ENCODE measurements at regions not wholly inside any gene's neighbourhood (a gene's known extent, or its start where the extent isn't known, plus 50 kb on each side); places are given as distances from the start of the nearest gene placed in this dataset.
A peak's percentile ranks its signal among the peaks of the same experiment; 100 is the strongest.

DNA sequence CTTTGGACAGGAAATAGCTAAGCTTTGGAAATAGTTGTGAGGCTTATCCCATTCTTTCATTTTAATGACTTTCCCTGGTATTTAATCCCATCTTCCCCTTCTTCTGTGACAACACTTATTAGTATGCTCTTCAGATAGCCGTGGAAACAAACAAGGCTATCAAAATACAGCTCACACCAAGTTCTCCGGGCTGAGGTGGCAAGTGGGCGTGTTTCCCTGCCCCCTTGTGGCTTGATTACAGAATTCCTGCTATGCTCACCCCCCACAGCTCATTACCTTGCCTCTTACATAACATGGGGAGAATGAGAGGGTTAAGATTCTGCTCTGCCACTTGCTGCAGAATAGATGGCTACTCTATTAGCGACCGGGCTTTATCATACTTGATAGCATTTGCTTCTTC lies 437.1 kb upstream of the TLE4 start:
- H3K4ac ChIP-seq (ENCODE audit: low read depth in 1 of 2, low read length in 2 of 2) = no peak overlapping the region
- H4K8ac ChIP-seq (ENCODE audit: low read length) = no peak overlapping the region
- no peak overlapping the region for H3K14ac ChIP-seq (ENCODE audit: low read length in 2 of 2)
- H4K91ac ChIP-seq (ENCODE audit: low read length) = no peak overlapping the region
- H3K36me3 ChIP-seq (ENCODE audit: control insufficient read depth in 1 of 2, insufficient read depth in 2 of 2, low read depth in 1 of 2, low read length in 2 of 2) = no peaks in the 10 kb centered on the region
- H3K4me1 ChIP-seq (ENCODE audit: control insufficient read depth, insufficient read depth, low read depth, low read length) = no peaks in the 10 kb centered on the region
- no peaks in the 10 kb centered on the region for H3K9me3 ChIP-seq (ENCODE audit: control insufficient read depth, low read length)
- WGBS = 49% methylated on average over 5 of the region's 5 CpGs
- H3K27ac ChIP-seq (ENCODE audit: low read length, poor library complexity, severe bottlenecking) = no peak overlapping the region
- no peak overlapping the region for H3K23ac ChIP-seq (ENCODE audit: low read length in 2 of 2)
- H2BK12ac ChIP-seq (ENCODE audit: low read length in 2 of 2) = no peak overlapping the region
- H2AK5ac ChIP-seq (ENCODE audit: low read length, severe bottlenecking) = no peak overlapping the region
- no peak overlapping the region for H3K9ac ChIP-seq (ENCODE audit: low read length)
- H3K79me1 ChIP-seq (replicated peaks; ENCODE audit: low read length, poor library complexity, severe bottlenecking) = no peaks in the 10 kb centered on the region
- H3K4me2 ChIP-seq (ENCODE audit: low read length, poor library complexity, severe bottlenecking) = no peak overlapping the region
- no peak overlapping the region for H2BK120ac ChIP-seq (ENCODE audit: low read depth, low read length)
- peaks cover 0 to 3% of the 10 kb centered on the region in 2 experiments for H3K27me3 ChIP-seq (ENCODE audit: control insufficient read depth in 1 of 2, insufficient read depth in 1 of 2, low read length in 2 of 2)
- no peak overlapping the region for H3K18ac ChIP-seq (ENCODE audit: low read depth in 1 of 2, low read length in 2 of 2)
- no peak overlapping the region for H2AFZ ChIP-seq (ENCODE audit: low read depth, low read length)
- DNase-seq = peak; percentile 12
- H2BK15ac ChIP-seq (ENCODE audit: low read depth, poor library complexity, severe bottlenecking) = no peak overlapping the region
- H3K4me3 ChIP-seq (ENCODE audit: insufficient read depth in 1 of 2, low read depth in 1 of 2, low read length in 2 of 2) = no peak overlapping the region
- H2BK5ac ChIP-seq (ENCODE audit: low read depth, low read length, poor library complexity, severe bottlenecking) = no peak overlapping the region

DNA sequence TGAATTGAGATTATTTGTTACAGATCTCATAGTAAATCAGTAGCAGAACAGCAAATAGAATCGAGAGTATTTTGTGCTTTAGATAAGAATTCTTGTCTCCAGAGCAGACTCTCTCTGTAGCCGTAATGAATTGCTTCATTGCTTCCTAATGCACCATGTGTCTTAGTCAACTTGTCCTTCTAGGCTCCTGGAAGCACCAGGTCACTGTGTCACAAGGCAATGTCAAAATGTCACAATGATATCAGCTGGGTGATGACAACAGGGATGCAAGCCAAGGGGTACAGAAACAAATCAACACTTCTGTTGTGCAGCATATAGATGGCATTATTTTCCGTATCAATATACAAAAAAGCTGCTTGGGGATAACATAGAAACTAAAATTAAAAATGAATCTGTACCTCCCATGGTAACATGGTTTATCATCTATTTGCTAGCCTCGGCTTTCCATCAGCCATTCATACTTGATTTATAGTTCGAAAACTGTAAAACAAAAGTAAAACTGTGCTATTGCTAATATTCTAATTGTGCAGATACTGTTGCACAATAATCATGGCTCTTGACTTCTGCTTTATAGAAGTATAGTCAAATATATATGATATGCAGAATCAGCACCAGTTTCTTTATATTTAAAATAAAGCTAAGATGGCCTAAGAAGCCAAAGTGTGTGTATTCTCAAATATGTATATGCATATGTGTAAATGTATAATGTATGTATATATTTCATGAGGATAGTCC lies 435.9 kb upstream of the TLE4 start:
- Histone ChIP-seq H2BK12ac (ENCODE audit: low read length in 2 of 2) (no peak overlapping the region), H2AK5ac (ENCODE audit: low read length, severe bottlenecking) (no peak overlapping the region), H3K4ac (ENCODE audit: low read depth in 1 of 2, low read length in 2 of 2) (no peak overlapping the region), H2BK15ac (ENCODE audit: low read depth, poor library complexity, severe bottlenecking) (no peak overlapping the region), H2BK120ac (ENCODE audit: low read depth, low read length) (no peak overlapping the region), H3K27ac (ENCODE audit: low read length, poor library complexity, severe bottlenecking) (no peak overlapping the region), H3K14ac (ENCODE audit: low read length in 2 of 2) (no peak overlapping the region), H3K18ac (ENCODE audit: low read depth in 1 of 2, low read length in 2 of 2) (no peak overlapping the region), H2BK5ac (ENCODE audit: low read depth, low read length, poor library complexity, severe bottlenecking) (no peak overlapping the region), H3K9me3 (ENCODE audit: control insufficient read depth, low read length) (no peaks in the 10 kb centered on the region), H3K4me2 (ENCODE audit: low read length, poor library complexity, severe bottlenecking) (no peak overlapping the region), H3K79me1 (replicated peaks; ENCODE audit: low read length, poor library complexity, severe bottlenecking) (no peaks in the 10 kb centered on the region), H3K4me1 (ENCODE audit: control insufficient read depth, insufficient read depth, low read depth, low read length) (no peaks in the 10 kb centered on the region), H3K27me3 (ENCODE audit: control insufficient read depth in 1 of 2, insufficient read depth in 1 of 2, low read length in 2 of 2) (peaks cover 0 to 3% of the 10 kb centered on the region in 2 experiments), H2AFZ (ENCODE audit: low read depth, low read length) (no peak overlapping the region), H3K36me3 (ENCODE audit: control insufficient read depth in 1 of 2, insufficient read depth in 2 of 2, low read depth in 1 of 2, low read length in 2 of 2) (no peaks in the 10 kb centered on the region), H3K4me3 (ENCODE audit: insufficient read depth in 1 of 2, low read depth in 1 of 2, low read length in 2 of 2) (no peak overlapping the region), H3K23ac (ENCODE audit: low read length in 2 of 2) (no peak overlapping the region), H4K91ac (ENCODE audit: low read length) (no peak overlapping the region), H4K8ac (ENCODE audit: low read length) (no peak overlapping the region), H3K9ac (ENCODE audit: low read length) (no peak overlapping the region)
- WGBS = 94% methylated on average over 2 of the region's 5 CpGs
- no peak for DNase-seq

DNA sequence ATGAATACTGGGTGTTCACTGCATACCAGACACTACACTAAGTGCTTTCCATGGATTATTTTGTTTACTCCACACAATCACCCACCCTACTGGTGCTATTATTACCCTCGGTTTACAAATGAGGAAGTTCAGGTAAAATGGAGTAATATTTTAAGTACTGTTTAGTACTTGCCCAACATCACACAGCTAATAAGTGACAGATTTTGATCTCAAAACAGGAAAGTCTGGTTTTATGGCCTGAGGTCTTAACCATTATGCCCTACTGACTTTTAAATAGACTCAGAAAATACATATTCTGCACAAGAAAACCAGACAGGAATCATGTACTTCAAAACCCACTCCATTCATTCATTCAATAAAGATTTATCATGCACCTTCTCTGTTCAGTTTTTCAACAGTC lies 431.0 kb upstream of the TLE4 start:
- Histone ChIP-seq H3K27me3 (ENCODE audit: control insufficient read depth in 1 of 2, insufficient read depth in 1 of 2, low read length in 2 of 2) (no peaks in the 10 kb centered on the region), H2BK5ac (ENCODE audit: low read depth, low read length, poor library complexity, severe bottlenecking) (no peak overlapping the region), H3K18ac (ENCODE audit: low read depth in 1 of 2, low read length in 2 of 2) (no peak overlapping the region), H3K36me3 (ENCODE audit: control insufficient read depth in 1 of 2, insufficient read depth in 2 of 2, low read depth in 1 of 2, low read length in 2 of 2) (no peaks in the 10 kb centered on the region), H2BK12ac (ENCODE audit: low read length in 2 of 2) (no peak overlapping the region), H3K23ac (ENCODE audit: low read length in 2 of 2) (no peak overlapping the region), H3K9ac (ENCODE audit: low read length) (no peak overlapping the region), H4K8ac (ENCODE audit: low read length) (no peak overlapping the region), H3K4me2 (ENCODE audit: low read length, poor library complexity, severe bottlenecking) (no peak overlapping the region), H3K9me3 (ENCODE audit: control insufficient read depth, low read length) (no peaks in the 10 kb centered on the region), H2AFZ (ENCODE audit: low read depth, low read length) (no peak overlapping the region), H4K91ac (ENCODE audit: low read length) (no peak overlapping the region), H2BK120ac (ENCODE audit: low read depth, low read length) (no peak overlapping the region), H3K27ac (ENCODE audit: low read length, poor library complexity, severe bottlenecking) (no peak overlapping the region), H3K14ac (ENCODE audit: low read length in 2 of 2) (no peak overlapping the region), H3K4me3 (ENCODE audit: insufficient read depth in 1 of 2, low read depth in 1 of 2, low read length in 2 of 2) (no peak overlapping the region), H2BK15ac (ENCODE audit: low read depth, poor library complexity, severe bottlenecking) (no peak overlapping the region), H3K4ac (ENCODE audit: low read depth in 1 of 2, low read length in 2 of 2) (no peak overlapping the region), H3K4me1 (ENCODE audit: control insufficient read depth, insufficient read depth, low read depth, low read length) (peaks cover 1% of the 10 kb centered on the region), H3K79me1 (replicated peaks; ENCODE audit: low read length, poor library complexity, severe bottlenecking) (no peaks in the 10 kb centered on the region), H2AK5ac (ENCODE audit: low read length, severe bottlenecking) (no peak overlapping the region)
- no peak for DNase-seq
- WGBS = no CpG with 5 or more reads among the region's 1 CpG

DNA sequence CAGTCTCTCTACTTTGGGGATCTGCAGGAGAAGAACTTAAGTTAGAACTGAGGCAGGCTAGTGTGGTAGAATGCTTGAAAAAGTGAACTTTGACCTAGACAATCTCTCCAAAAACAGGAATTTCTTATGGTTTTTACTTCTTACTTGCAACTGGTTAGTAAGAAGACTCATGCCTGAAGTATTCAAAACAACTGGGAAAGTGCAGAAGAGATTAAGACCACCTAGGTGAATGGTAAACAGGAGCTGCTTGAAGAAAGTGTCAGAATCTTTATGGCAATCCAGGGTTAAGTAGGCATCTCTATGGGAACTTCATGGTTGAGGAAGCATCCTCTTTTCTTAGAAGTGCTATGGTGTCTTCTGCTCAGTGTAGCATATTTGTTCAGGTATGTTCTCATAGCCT lies 428.6 kb upstream of the TLE4 start:
- no peak overlapping the region for H2BK15ac ChIP-seq (ENCODE audit: low read depth, poor library complexity, severe bottlenecking)
- no peak overlapping the region for H3K27ac ChIP-seq (ENCODE audit: low read length, poor library complexity, severe bottlenecking)
- H3K18ac ChIP-seq (ENCODE audit: low read depth in 1 of 2, low read length in 2 of 2) = no peak overlapping the region
- H2BK5ac ChIP-seq (ENCODE audit: low read depth, low read length, poor library complexity, severe bottlenecking) = no peak overlapping the region
- no peaks in the 10 kb centered on the region for H3K36me3 ChIP-seq (ENCODE audit: control insufficient read depth in 1 of 2, insufficient read depth in 2 of 2, low read depth in 1 of 2, low read length in 2 of 2)
- peaks cover 1% of the 10 kb centered on the region for H3K4me1 ChIP-seq (ENCODE audit: control insufficient read depth, insufficient read depth, low read depth, low read length)
- no peak for DNase-seq
- no peak overlapping the region for H4K8ac ChIP-seq (ENCODE audit: low read length)
- no peak overlapping the region for H2BK12ac ChIP-seq (ENCODE audit: low read length in 2 of 2)
- no peak overlapping the region for H3K14ac ChIP-seq (ENCODE audit: low read length in 2 of 2)
- no peak overlapping the region for H3K4ac ChIP-seq (ENCODE audit: low read depth in 1 of 2, low read length in 2 of 2)
- H2AFZ ChIP-seq (ENCODE audit: low read depth, low read length) = no peak overlapping the region
- no peaks in the 10 kb centered on the region for H3K79me1 ChIP-seq (replicated peaks; ENCODE audit: low read length, poor library complexity, severe bottlenecking)
- H3K27me3 ChIP-seq (ENCODE audit: control insufficient read depth in 1 of 2, insufficient read depth in 1 of 2, low read length in 2 of 2) = no peaks in the 10 kb centered on the region
- H4K91ac ChIP-seq (ENCODE audit: low read length) = no peak overlapping the region
- H3K4me2 ChIP-seq (ENCODE audit: low read length, poor library complexity, severe bottlenecking) = no peak overlapping the region
- H2AK5ac ChIP-seq (ENCODE audit: low read length, severe bottlenecking) = no peak overlapping the region
- H3K9ac ChIP-seq (ENCODE audit: low read length) = no peak overlapping the region
- no peak overlapping the region for H3K4me3 ChIP-seq (ENCODE audit: insufficient read depth in 1 of 2, low read depth in 1 of 2, low read length in 2 of 2)
- no peak overlapping the region for H3K23ac ChIP-seq (ENCODE audit: low read length in 2 of 2)
- H2BK120ac ChIP-seq (ENCODE audit: low read depth, low read length) = no peak overlapping the region
- peaks cover 2% of the 10 kb centered on the region for H3K9me3 ChIP-seq (ENCODE audit: control insufficient read depth, low read length)
